BLaER1 treated with 17β-estradiol and CSF1 and Interleukin-3, amounts not matched to agents 10 nM and 100 nM (cell line): ENCODE measurements at regions not wholly inside any gene's neighbourhood (a gene's known extent, or its start where the extent isn't known, plus 50 kb on each side); places are given as distances from the start of the nearest gene placed in this dataset.

Experiments
- H3K27ac ChIP-seq, 11 experiments: shearing (Covaris generic); formaldehyde crosslinking; 2 replicates each; pipeline ENCODE4 v1.8.1; 2022
- H3K27me3 ChIP-seq, 11 experiments: shearing (Covaris generic); formaldehyde crosslinking; 2 replicates each; pipeline ENCODE4 v1.8.1; 2022
- H3K36me3 ChIP-seq, 11 experiments: shearing (Covaris generic); formaldehyde crosslinking; 2 replicates each; pipeline ENCODE4 v1.8.1; 2022
- H3K4me1 ChIP-seq, 10 experiments: shearing (Covaris generic); formaldehyde crosslinking; 2 replicates each; pipeline ENCODE4 v1.8.1; 2022
- H3K4me2 ChIP-seq, 11 experiments: shearing (Covaris generic); formaldehyde crosslinking; 2 replicates each; pipeline ENCODE4 v1.8.1; 2022
- H3K4me3 ChIP-seq, 10 experiments: shearing (Covaris generic); formaldehyde crosslinking; 2 replicates each; pipeline ENCODE4 v1.8.1; 2022
- H3K9ac ChIP-seq, 11 experiments: shearing (Covaris generic); formaldehyde crosslinking; 2 replicates each; pipeline ENCODE4 v1.8.1; 2022
- H3K9me3 ChIP-seq, 11 experiments: shearing (Covaris generic); formaldehyde crosslinking; replicated peaks in 1 of 11; 2 replicates each; pipeline ENCODE4 v1.8.1; 2022
- H4K20me1 ChIP-seq, 11 experiments: shearing (Covaris generic); formaldehyde crosslinking; 2 replicates each; pipeline ENCODE4 v1.8.1; 2022
- Cebpa-rat ChIP-seq, 11 experiments: shearing (Covaris generic); IDR thresholded peaks; 2 replicates each; pipeline ENCODE4 v1.8.1; 2022

DNA sequence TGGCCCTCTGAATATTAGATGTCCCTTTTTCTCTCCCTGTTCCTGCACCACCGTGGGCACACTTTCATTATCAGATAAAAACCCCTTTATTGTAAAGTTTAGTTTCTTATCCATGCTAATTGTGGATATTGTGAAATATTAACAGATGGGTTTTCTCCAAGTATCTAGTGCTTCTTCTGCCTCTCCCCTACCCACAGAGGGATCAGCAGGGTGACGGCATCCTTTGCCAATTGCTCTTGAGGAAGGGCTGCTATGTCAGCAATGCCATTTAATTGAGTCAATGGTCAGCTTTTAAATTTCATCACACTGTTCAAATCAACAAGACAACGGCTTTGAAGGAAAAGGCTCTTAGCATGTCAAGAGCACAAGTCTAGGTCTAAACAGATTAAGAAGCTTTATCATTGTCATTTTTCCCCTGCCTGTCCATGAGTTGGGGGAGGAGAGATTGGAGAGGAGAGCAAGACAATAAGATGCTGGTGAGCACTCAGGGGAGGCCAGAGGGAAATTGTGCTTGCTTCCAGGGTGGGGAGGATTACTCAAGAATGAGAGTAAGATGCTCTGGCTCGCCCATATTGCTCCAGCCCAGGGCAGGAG lies 443.0 kb upstream of the CCL2 start:
- Histone ChIP-seq H3K9me3 (no peaks in the 10 kb centered on the region), H3K27ac (no peak overlapping the region), H3K4me2 (peak overlapping the region in 5 of 11 experiments; percentile 68 to 85 (median 84); a peak in 6 of 22 replicates), H3K27me3 (peaks cover 0 to 17% (median 4%) of the 10 kb centered on the region in 11 experiments; a peak in 5 of 22 replicates), H4K20me1 (peaks cover 0 to 6% (median 0%) of the 10 kb centered on the region in 11 experiments; a peak in 2 of 22 replicates), H3K36me3 (no peaks in the 10 kb centered on the region), H3K4me1 (peaks cover 13 to 30% (median 26%) of the 10 kb centered on the region in 10 experiments), H3K9ac (no peak overlapping the region), H3K4me3 (no peak overlapping the region)
- TF ChIP-seq Cebpa-rat (IDR thresholded peaks at IDR 0.05): peak in 3 of 11 experiments; percentile 12 to 47 (median 15); a peak in 1 of 22 replicates

DNA sequence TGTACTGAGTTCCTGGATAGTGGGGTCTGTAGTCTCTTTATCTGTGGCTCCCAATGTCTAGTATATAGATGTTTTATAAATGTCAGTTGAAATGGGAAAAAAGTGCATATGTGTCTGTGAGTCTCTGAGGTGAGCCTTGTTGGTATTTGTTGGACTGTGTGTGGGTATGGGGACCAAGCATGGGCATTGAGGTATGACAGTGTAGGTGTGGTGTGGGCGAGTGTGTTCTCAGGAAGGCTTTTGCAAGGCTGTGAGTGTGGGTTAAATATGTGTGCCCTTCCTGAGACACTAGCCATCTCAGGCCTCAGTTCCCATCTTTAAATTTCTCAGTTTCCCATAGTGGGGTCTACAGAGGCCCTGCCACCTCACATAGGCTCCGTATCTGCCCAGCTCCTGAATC lies 440.2 kb upstream of the CCL2 start:
- Histone ChIP-seq H3K4me2 (peak overlapping the region in 10 of 11 experiments; percentile 64 to 86 (median 80); a peak in 18 of 22 replicates), H3K36me3 (no peaks in the 10 kb centered on the region), H3K27me3 (peaks cover 0 to 21% (median 4%) of the 10 kb centered on the region in 11 experiments; a peak in 5 of 22 replicates), H3K4me3 (no peak overlapping the region), H3K27ac (no peak overlapping the region), H3K9ac (no peak overlapping the region), H3K9me3 (no peaks in the 10 kb centered on the region), H4K20me1 (peaks cover 0 to 6% (median 0%) of the 10 kb centered on the region in 11 experiments; a peak in 2 of 22 replicates), H3K4me1 (peaks cover 13 to 30% (median 26%) of the 10 kb centered on the region in 10 experiments)
- TF ChIP-seq Cebpa-rat (IDR thresholded peaks at IDR 0.05): no peak

DNA sequence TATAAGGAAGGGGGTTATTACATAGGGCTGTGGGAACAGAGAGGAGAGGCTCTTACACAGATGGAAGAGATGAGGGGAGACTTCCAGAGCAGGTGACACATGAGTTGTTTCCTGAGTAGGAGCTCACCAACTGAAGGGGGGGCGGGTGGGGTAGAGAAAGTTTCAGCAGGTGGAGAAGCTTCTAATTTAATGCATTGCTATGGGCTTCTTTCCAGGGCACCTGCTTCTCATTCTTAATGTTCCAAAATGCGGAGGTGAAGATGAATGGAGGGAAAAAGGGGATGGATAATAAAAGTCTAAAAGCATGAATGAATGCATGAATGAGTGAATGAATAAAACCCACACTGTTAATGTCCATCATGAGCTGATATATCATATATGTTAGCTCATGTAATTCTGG lies 439.0 kb upstream of the CCL2 start:
- no peak overlapping the region for H3K9ac ChIP-seq
- H3K36me3 ChIP-seq: no peaks in the 10 kb centered on the region
- H3K27me3 ChIP-seq: peaks cover 0 to 20% (median 4%) of the 10 kb centered on the region in 11 experiments; a peak in 5 of 22 replicates
- H3K4me3 ChIP-seq: no peak overlapping the region
- H3K4me1 ChIP-seq: peaks cover 13 to 30% (median 26%) of the 10 kb centered on the region in 10 experiments
- H3K27ac ChIP-seq: no peak overlapping the region
- H4K20me1 ChIP-seq: peaks cover 0 to 6% (median 0%) of the 10 kb centered on the region in 11 experiments; a peak in 2 of 22 replicates
- no peaks in the 10 kb centered on the region for H3K9me3 ChIP-seq
- no peak for TF ChIP-seq Cebpa-rat (IDR thresholded peaks at IDR 0.05)
- H3K4me2 ChIP-seq: no peak overlapping the region

DNA sequence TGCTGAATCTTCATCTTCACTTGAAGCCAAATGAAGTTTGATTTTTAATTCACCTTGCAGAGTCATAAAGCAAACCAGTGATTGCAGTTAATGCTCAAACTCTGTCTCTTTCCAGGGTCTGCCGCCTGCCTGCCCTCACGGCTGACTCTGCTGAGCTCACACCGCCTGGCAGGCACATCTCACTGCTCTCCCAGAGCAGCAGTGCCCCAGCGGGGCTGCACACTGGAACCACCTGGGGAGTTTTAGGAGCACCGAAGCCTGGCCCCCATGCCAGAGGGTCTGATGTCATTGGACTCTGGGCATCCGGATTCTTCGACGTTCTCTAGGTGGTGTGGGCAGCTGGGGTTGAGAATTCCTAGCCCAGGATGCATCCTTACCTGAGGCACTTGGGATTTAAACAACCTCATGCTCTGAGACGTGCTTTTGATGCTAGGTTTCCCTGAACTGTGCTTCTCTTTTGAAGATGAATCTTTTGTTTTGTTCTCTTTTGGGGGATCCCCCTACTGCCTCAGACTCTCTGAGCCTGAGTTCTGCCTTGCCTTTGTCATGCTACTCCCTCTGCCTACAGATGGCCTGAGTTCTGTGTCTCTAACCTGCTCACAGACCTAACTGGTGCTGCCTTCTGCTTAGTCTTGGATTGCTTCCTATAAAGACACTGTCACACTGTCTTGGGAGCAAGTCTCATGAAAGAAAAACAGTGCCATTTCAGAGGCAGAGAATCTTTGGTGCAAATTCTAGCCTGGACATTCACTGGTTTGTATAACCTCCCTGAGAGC lies 438.1 kb upstream of the CCL2 start:
- H3K4me2 ChIP-seq: no peak overlapping the region
- peaks cover 0 to 6% (median 0%) of the 10 kb centered on the region in 11 experiments; a peak in 2 of 22 replicates for H4K20me1 ChIP-seq
- peaks cover 0 to 10% (median 0%) of the 10 kb centered on the region in 11 experiments; a peak in 2 of 22 replicates for H3K27me3 ChIP-seq
- H3K4me1 ChIP-seq: peaks cover 13 to 30% (median 26%) of the 10 kb centered on the region in 10 experiments
- H3K4me3 ChIP-seq: no peak overlapping the region
- no peaks in the 10 kb centered on the region for H3K9me3 ChIP-seq
- TF ChIP-seq Cebpa-rat (IDR thresholded peaks at IDR 0.05): no peak
- H3K9ac ChIP-seq: no peak overlapping the region
- no peaks in the 10 kb centered on the region for H3K36me3 ChIP-seq
- no peak overlapping the region for H3K27ac ChIP-seq

DNA sequence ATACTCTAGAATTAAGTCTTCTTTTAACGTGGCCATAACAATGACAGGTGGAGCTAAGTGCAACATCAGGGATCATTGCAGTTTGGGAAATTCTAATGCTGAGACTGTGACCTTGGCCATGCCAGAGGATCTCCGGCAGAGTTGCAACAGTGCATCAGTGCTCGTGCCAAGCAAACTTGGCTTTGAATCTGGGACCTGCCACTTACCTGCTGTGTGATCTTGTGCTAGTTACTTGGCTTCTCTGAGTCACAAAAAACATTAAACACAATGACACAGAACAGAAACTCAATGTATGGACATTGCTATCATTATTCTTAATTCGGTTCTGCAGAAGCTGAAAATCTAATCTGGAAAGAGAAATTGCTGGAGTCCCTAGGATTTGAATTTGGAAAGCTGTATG lies 435.5 kb upstream of the CCL2 start:
- Histone ChIP-seq H3K27ac (no peak overlapping the region), H3K4me1 (peaks cover 0 to 8% (median 6%) of the 10 kb centered on the region in 10 experiments; a peak in 16 of 20 replicates), H3K27me3 (peaks cover 0 to 10% (median 0%) of the 10 kb centered on the region in 11 experiments; a peak in 1 of 22 replicates), H3K4me3 (no peak overlapping the region), H3K4me2 (no peak overlapping the region), H3K9me3 (no peaks in the 10 kb centered on the region), H3K36me3 (no peaks in the 10 kb centered on the region), H3K9ac (no peak overlapping the region), H4K20me1 (no peaks in the 10 kb centered on the region)
- no peak for TF ChIP-seq Cebpa-rat (IDR thresholded peaks at IDR 0.05)

DNA sequence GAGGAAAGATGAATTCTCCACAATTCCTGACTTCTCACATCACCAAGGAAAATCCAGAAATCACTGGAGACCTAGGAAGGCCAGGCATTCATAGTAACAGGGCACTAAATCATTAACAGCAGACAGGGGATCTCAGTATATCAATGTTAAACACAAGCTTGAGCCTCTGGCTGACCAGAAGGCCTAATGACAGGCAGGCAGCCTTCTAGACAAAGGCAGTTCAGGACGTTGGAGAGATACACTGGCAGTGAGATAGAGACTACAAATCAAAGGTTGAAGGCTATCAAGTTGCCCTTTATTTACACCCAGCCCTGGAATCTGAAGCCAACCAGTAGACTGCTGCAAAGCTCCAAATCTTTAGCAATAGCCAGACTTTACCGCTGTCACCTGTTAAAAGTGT lies 422.8 kb upstream of the CCL2 start:
- Histone ChIP-seq H3K9me3 (no peaks in the 10 kb centered on the region), H3K4me3 (no peak overlapping the region), H3K9ac (no peak overlapping the region), H4K20me1 (no peaks in the 10 kb centered on the region), H3K27me3 (no peaks in the 10 kb centered on the region), H3K27ac (no peak overlapping the region), H3K4me2 (no peak overlapping the region), H3K36me3 (no peaks in the 10 kb centered on the region), H3K4me1 (no peaks in the 10 kb centered on the region)
- no peak for TF ChIP-seq Cebpa-rat (IDR thresholded peaks at IDR 0.05)

DNA sequence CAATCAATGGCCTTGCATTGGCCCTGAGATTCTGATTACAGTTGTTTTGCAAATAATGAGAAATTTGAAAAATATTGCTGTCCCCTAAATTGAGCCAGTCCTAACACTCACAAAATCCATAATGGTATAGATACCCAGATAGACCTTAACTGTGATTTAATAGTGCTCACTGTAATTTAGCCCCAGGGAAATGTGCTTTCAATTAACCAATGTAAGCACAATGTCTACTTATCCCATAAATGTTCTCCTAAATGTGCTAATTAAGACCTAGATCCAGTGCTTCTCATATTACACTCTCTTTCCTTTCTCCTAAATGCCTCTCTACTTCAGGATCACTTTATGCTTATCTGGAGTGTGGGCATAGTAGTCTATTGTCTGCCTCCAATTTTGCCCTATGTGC lies 417.8 kb upstream of the CCL2 start:
- Histone ChIP-seq H3K9me3 (no peaks in the 10 kb centered on the region), H3K9ac (no peak overlapping the region), H3K27me3 (no peaks in the 10 kb centered on the region), H3K4me3 (no peak overlapping the region), H4K20me1 (no peaks in the 10 kb centered on the region), H3K4me2 (no peak overlapping the region), H3K27ac (no peak overlapping the region), H3K4me1 (no peaks in the 10 kb centered on the region), H3K36me3 (no peaks in the 10 kb centered on the region)
- no peak for TF ChIP-seq Cebpa-rat (IDR thresholded peaks at IDR 0.05)

DNA sequence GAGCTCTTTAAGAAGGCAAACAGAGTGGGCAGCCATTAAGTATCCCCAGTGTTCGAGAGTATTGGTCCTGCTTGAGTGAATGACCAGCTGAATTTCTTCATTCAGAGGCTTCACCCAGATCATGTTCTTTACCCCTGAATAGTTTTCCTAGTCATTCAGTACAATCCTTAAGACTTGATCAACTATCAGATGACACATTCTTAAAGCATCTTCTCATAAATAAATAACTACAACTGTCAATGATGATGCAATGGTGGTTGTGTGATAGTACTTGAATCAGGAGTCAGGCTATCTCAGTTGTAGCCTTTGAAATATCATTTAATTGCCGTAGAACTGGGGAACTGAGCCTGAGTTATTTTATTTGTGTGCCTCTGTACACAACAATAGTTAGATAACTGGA lies 416.8 kb upstream of the CCL2 start:
- Histone ChIP-seq H3K27ac (no peak overlapping the region), H4K20me1 (no peaks in the 10 kb centered on the region), H3K27me3 (no peaks in the 10 kb centered on the region), H3K9me3 (no peaks in the 10 kb centered on the region), H3K4me1 (no peaks in the 10 kb centered on the region), H3K4me3 (no peak overlapping the region), H3K9ac (no peak overlapping the region), H3K36me3 (no peaks in the 10 kb centered on the region), H3K4me2 (no peak overlapping the region)
- no peak for TF ChIP-seq Cebpa-rat (IDR thresholded peaks at IDR 0.05)

DNA sequence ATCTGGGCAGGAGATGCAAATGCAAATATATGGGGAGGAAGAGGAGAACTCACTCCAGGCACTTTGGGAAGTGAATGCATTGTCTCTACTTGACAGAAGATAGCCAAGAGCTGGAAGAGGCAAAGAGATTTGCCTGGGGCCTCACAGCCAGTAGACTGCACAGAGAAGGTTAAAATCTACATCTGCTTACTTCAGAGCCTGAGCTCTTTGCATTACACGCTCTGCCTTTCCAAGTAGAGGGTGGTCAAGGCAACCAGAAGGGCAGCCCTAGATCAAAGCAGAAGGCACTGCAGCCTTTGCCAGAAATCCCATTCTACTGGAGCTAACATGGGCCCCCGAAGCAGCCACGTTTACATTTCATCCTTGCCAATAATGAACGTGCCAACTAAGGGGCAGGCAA lies 407.2 kb upstream of the CCL2 start:
- Histone ChIP-seq H3K27ac (no peak overlapping the region), H3K9ac (no peak overlapping the region), H3K27me3 (no peaks in the 10 kb centered on the region), H3K4me1 (no peaks in the 10 kb centered on the region), H3K36me3 (no peaks in the 10 kb centered on the region), H3K4me2 (no peak overlapping the region), H4K20me1 (no peaks in the 10 kb centered on the region), H3K4me3 (no peak overlapping the region), H3K9me3 (no peaks in the 10 kb centered on the region)
- no peak for TF ChIP-seq Cebpa-rat (IDR thresholded peaks at IDR 0.05)
